ENCODE measurements at regions not wholly inside any gene's neighbourhood (a gene's known extent, or its start where the extent isn't known, plus 50 kb on each side); places are given as distances from the start of the nearest gene placed in this dataset.
"Not testable (repeated sequence)": the region's sequence is repeated elsewhere in the genome, so short reads cannot be mapped to it uniquely, and the experiment has no call there.

DNA sequence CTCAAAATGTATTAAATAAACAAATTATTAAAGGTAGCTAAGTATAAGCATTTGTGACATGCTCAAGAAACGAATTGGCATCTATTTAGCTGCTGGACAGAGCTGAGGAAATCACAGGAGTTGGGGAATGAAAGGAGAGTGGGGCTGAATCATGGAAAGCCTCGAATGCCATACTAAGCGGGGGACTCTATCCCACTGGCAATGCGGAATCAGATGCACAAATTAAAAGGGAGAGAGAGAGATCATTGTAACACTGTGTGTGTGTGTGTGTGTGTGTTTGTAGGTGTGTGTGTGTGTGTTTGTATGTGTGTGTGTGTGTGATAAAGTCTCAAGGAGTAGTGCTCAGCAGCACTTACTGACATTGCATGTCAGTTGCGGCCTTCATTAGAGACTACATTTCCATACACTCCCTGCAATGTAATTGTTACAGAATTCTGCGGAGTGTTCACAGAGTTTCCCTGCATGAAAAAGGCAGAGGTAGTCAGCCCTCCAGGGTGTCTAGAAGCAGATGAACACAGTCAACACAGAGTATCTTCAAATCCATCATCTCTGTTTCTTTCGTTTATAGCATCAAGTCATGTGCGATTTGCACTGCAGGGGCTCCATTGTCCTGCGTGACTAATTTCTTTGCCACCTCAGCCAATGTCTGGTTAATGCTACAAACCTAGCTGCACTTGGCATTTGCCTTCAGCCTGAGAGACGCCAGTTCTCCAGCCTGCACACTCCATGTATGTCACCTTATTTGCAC is 111.7 kb upstream of the CYRIA start:
- DNase-seq: no peak

- no peak for DNase-seq
These were observed 110.2 kb upstream of the CYRIA start for GRCh38 chr2:16775899-16776231.

DNA sequence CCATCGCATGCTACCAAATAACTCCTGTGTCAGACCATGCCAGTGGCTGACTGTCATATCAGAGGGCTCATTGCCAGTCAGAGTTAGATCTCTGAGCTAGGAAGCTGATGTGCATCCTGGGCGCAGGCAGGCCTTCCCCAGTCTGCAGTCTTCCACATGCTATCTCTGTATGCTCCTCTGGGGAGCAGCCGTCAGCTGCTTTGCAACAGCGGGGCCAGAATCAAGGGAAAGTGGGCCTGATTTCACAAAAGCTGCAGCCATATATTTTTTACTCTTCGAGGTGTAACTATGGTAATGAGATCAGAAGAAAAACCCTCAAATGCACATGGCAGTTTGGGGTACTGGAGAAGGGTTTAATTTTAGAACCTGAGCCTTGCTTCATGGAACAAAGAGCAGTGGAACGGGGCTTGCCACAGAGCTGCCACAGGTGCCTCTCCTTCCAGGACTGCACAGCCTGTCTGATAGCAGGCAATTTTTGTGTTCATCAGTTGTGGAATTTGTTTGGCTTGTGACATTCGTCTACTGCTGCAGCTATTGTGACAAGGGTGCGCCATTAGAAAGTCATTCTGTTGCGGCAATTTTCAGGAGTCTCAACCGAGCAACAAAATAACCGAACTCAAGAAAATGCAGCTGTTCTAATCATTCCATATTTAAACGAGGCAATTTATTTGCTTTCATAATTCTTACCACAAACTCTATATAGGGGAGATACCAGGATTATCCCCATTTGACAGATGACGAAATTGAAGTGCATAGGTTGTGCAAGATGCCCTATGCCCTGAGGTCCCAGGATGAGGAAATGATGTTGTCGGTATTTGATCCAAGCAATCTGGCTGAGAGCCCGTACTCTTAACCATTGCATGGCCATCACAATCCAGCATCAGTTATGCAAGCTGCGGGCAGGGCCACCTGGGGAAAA is 109.6 kb upstream of the CYRIA start:
- no peak for DNase-seq

GRCh38 chr2:16774091-16774490 is 108.5 kb upstream of the CYRIA start:
- DNase-seq: no peak

- no peak for DNase-seq
These were observed 107.6 kb upstream of the CYRIA start for GRCh38 chr2:16773080-16773713.

DNA sequence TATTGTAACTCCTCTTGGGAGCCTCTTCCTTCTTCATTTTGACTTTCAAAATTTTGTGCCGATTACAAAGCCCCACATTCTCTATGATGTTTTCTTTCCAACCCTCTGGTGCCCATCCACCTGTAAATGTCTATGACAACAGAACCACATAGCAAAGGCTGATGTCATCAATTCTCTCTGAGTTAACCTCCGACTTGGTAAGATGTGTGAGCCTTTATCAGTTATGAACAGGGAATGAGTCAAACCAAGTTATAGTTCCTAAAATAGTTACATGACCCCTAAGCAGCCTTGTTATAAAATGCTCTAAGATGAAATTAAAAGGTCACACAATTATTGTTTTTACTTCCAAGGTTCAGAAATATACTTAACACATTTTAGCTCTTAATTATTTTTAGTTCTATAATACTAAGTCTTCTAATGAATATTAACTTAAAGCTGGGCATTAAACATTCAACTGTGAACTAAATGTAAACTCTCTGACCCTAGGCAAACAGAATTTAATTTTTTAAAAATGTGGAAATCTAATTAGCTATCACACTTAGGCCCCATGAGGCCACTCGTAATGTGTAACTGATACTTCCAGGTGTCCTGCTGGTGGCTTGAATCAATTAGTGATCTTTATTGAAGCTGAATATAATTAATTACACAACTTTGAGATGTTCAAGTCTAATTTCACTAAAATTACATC is 102.3 kb upstream of the CYRIA start:
- DNase-seq: no peak

GRCh38 chr2:16765356-16765755 is 99.7 kb upstream of the CYRIA start:
- DNase-seq: no peak

DNA sequence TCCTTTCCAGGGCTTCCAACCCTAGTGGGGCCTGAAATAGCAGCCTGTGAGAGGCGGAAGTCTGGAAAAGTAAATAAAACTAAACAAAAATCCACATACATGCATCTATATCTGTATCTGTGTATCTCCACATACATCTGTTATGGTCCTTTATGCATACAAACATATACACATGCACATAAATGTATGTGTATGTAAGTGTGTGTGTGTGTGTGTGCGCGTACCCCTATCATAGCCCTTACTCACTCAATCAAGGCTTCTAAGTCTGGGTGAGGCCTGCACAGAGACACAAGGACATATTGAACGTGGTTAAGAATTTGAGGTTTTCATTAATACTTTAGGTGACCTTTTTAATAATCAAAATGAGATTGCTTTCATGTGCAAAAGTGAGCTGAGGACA is 98.9 kb upstream of the CYRIA start:
- no peak for DNase-seq

DNA sequence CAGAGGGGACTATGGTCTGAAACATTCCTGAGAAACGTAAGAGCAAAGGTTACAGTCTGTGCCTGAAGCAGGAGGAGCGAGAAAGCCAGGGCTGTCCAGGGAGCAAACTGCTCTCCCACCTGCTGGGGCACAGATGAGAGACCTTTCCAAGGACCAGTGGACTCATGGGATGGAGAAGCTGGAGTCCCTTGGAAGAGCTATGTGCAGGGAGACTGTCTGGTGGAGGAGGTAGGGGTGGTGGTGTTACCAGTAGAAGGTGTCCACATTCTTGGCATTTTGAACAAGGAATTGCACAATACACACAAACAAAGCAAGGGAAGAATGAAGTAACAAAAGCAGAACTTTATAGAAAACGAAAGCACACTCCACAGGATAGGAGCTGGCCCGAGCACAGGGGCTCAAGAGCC is 97.9 kb upstream of the CYRIA start:
- DNase-seq: no peak

DNA sequence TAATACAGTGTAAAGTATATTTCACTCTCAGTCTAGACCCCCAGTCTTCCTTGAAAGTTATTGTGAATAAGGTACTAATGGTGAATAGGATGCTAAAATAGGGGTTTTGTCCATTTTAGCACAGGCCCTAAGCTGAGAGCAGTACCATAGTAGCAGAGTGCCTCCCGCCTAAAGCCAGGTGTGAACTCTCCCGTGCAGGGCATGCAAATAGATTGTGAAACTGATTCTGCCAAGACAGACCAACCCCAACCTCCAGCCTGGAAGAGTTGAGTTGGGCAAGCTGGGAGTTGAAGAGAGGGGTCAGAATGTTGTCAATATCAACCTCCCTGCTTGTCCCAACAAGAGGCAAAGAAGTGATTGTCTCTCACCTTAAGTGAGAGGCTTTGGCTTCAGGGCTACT is 97.4 kb upstream of the CYRIA start:
- DNase-seq: no peak

- DNase-seq: no peak
These were observed 94.8 kb upstream of the CYRIA start for GRCh38 chr2:16760426-16760825.

DNA sequence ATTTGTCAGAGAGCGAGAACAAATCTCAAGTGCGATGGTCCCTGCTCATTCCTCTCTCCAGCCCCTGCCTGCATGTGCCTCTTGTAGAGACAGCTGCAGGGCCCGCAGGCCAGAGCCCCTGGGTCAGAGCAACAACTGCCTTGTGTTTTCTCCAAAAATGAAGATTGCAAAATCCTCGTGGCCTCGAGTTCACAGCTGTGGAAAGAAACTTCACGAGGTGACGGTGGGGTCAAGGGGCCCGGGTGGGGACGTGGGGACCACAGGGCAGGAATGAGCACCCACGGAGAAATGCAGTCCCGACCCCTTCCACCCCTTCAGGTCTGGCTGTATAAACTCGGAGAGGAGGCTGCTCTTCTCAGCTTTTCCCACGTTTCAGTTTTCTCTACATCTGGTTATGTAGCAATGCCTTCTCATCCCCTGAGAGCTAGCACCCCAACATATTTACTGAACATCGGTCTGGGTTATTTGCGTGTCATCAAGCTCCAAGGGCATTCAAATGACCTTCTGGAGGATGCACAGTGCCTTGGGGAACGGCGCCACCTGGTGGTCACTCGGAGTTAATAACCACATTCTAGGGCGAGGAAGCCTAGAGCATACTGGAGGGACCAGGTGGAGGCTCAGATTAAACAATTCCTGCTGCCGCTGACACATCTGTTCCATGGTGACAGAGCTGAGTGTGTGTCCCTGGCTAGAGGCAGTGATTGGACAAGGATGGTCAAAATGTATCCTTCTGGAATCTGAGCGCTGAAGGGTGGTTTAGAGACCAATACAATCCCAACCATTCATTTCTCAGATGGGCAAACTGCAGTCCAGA is 91.4 kb upstream of the CYRIA start:
- DNase-seq: peak; percentile 58

DNA sequence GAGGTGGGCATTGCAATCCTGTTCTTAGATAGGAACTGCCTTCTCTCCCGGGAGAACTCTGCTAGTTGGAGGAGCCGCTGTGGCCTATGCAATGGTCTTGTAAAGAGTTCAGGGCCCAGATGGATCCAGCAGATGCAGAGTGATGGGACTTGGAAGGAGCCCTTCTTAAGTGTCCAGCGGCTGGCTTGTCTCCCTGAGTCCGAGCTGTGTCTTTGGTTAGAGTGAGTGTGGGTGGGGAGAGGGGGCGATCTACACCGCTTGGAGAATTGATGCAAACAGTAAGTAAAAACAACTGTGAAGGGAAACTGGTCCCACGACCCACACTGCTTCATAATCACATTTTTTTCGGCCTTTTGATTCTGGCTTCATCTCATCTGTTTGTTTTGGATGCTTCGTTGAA is 89.8 kb upstream of the CYRIA start:
- DNase-seq: no peak

- DNase-seq: not testable (repeated sequence)
These were observed 87.4 kb upstream of the CYRIA start for GRCh38 chr2:16753025-16753424.

DNA sequence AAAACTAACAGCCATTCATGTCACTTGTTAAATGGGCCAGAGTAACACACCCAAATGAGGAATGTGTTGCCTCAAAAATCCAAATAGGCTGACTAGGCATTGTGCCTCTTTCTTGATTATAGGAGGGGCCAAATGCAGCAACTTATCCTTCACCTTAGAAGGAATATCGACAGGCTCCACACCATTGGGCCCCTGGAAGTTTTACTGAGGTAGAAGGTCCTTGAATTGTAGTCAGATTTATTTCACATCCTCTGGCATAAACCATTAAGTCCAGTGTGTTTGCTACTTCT is 85.2 kb upstream of the CYRIA start:
- not testable (repeated sequence) for DNase-seq

- no peak for DNase-seq
These were observed 84.7 kb upstream of the CYRIA start for GRCh38 chr2:16750175-16750924.

- not testable (repeated sequence) for DNase-seq
These were observed 83.1 kb upstream of the CYRIA start for GRCh38 chr2:16748511-16749266.

GRCh38 chr2:16747689-16748088 is 82.1 kb upstream of the CYRIA start:
- DNase-seq: no peak

DNA sequence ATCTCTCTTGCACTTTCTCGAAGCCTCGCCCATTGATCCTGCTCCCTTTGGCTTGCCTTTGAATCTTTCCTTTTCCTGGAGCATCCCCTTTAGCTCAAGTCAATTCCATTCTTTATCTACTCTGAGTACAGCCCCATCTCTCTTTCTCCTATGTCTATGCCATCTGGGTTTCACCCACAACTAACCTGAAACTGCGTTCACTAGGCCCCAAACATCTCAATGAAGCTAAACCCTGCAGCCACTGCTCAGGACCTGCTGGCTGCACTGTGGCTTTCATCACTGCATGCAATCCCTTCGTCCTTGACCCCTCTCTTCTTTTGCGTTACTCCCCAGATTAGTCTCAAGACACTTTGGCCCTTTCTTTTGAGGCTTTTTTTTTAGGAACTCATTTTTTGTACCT is 81.6 kb upstream of the CYRIA start:
- no peak for DNase-seq

DNA sequence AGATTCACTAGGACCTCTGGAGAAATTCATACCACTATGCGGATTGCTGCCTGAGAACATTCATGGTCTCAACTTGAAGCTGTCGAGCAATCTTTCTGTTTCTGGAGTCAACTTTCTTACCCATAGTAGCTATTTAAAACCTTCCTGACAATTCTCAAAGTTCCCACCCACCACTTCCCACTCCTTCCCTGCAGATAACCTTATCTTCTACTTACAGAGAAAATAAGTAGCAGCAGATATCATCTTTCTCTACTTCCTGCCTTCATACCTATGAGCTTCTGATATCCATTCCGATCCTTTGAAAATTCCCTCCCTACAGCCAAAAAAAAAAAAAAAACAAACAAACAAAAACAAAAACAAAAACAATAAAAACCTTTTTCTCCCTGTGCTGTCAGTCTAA is 81.2 kb upstream of the CYRIA start:
- no peak for DNase-seq

DNA sequence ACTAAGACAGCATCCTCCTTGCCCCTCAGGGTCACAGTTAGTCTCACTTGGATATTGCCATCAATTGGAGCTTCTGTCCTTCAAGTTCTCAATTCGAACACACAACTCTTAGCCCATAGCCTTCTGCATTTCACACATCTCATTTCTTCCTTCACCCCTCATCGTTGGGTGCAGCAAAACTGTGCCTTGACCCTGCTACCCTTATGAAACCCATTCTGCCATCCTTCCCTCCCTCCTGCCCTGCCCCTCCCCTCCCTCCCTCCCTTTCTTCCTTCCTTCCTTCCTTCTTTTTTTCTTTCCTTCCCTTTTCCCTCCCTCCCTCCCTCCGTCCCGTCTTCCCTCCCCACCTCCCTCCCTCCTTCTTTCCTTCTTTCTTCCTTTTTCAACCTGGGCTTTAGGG is 80.7 kb upstream of the CYRIA start:
- DNase-seq: no peak

Measured in stimulated activated CD4-positive, alpha-beta T cell treated with anti-CD3 and anti-CD28 coated beads, Interleukin-4, amount 100 ng/mL, for 1 hour (primary cell).